ENCODE measurements at regions not wholly inside any gene's neighbourhood (a gene's known extent, or its start where the extent isn't known, plus 50 kb on each side); places are given as distances from the start of the nearest gene placed in this dataset.

GRCh38 chr12:59317598-59317997 is 278.2 kb upstream of the SLC16A7 start:
- TF ChIP-seq CTCF (IDR thresholded peaks at IDR 0.05) (no peak), POLR2A (IDR thresholded peaks at IDR 0.05) (no peak), EP300 (IDR thresholded peaks at IDR 0.05) (no peak), POLR2AphosphoS5 (IDR thresholded peaks at IDR 0.05) (no peak)

Measured in stomach (tissue), 4 donors.